Keratinocyte (primary cell): ENCODE measurements at regions not wholly inside any gene's neighbourhood (a gene's known extent, or its start where the extent isn't known, plus 50 kb on each side); places are given as distances from the start of the nearest gene placed in this dataset.

Source experiments
- DNase-seq: peaks from one replicate; pipeline ENCODE4 v3.0.0-alpha.2; 2011; ENCODE audit warnings: low read depth, missing footprints, low spot score
- FAIRE-seq: peaks from 2 replicates; lab custom pipeline; 2011; peaks lifted over from hg19 to GRCh38; lab: Jason Lieb, UNC
- H2AFZ ChIP-seq: 2 replicates; pipeline ENCODE4 v1.6.0; 2012; ENCODE audit warnings: low read length, control low read depth, inconsistent platforms; ENCODE audit not compliant: control insufficient read depth
- H3K27ac ChIP-seq: 2 replicates; pipeline ENCODE4 v1.5.1; 2011; ENCODE audit warnings: low read length; ENCODE audit not compliant: control insufficient read depth, insufficient read depth
- H3K27me3 ChIP-seq: 3 replicates; pipeline ENCODE4 v1.6.0; 2011; ENCODE audit warnings: low read length; ENCODE audit not compliant: control insufficient read depth, insufficient read depth; ENCODE audit errors: extremely low read depth
- H3K36me3 ChIP-seq, 2 experiments: 2 replicates in 1 of 2; 3 replicates in 1 of 2; pipeline ENCODE4 v1.5.1; 2011; ENCODE audit warnings: low read length in 2 of 2, mild to moderate bottlenecking in 1 of 2; ENCODE audit not compliant: control insufficient read depth in 2 of 2, insufficient read depth in 2 of 2; ENCODE audit errors: extremely low read depth in 1 of 2
- H3K4me1 ChIP-seq: 3 replicates; pipeline ENCODE4 v1.5.1; 2011; ENCODE audit warnings: low read length; ENCODE audit not compliant: control insufficient read depth, insufficient read depth; ENCODE audit errors: extremely low read depth
- H3K4me2 ChIP-seq: 3 replicates; pipeline ENCODE4 v1.6.0; 2011; ENCODE audit warnings: low read depth, low read length; ENCODE audit not compliant: control insufficient read depth, insufficient read depth; ENCODE audit errors: extremely low read depth
- H3K4me3 ChIP-seq, 3 experiments: fragments of 200-600 bp in 1 of 3; sonication (generic) in 1 of 3; 2 replicates in 2 of 3; 3 replicates in 1 of 3; pipeline ENCODE4 v1.5.1; 2011 to 2016; ENCODE audit warnings: low read length in 3 of 3, mild to moderate bottlenecking in 3 of 3, control low read depth in 2 of 3, inconsistent platforms in 1 of 3, low read depth in 1 of 3, mixed read lengths in 1 of 3, mixed run types in 1 of 3, moderate library complexity in 1 of 3; ENCODE audit not compliant: control insufficient read depth in 2 of 3, insufficient read depth in 2 of 3; ENCODE audit errors: extremely low read depth in 1 of 3
- H3K79me2 ChIP-seq: 2 replicates; pipeline ENCODE4 v1.6.0; 2012; ENCODE audit warnings: low read length; ENCODE audit not compliant: control insufficient read depth, insufficient read depth
- H3K9ac ChIP-seq: 3 replicates; pipeline ENCODE4 v1.6.0; 2011; ENCODE audit warnings: low read length; ENCODE audit not compliant: control insufficient read depth, insufficient read depth; ENCODE audit errors: extremely low read depth
- H3K9me1 ChIP-seq: 3 replicates; pipeline ENCODE4 v1.6.0; 2011; ENCODE audit warnings: low read length; ENCODE audit not compliant: control insufficient read depth, insufficient read depth; ENCODE audit errors: extremely low read depth
- H3K9me3 ChIP-seq: 2 replicates; pipeline ENCODE4 v1.5.1; 2012; ENCODE audit warnings: low read depth, low read length; ENCODE audit not compliant: control insufficient read depth
- H4K20me1 ChIP-seq: 3 replicates; pipeline ENCODE4 v1.6.0; 2011; ENCODE audit warnings: low read length; ENCODE audit not compliant: control insufficient read depth, insufficient read depth; ENCODE audit errors: extremely low read depth
- CTCF ChIP-seq, 3 experiments: IDR thresholded peaks in 1 of 3; conservative IDR thresholded peaks in 1 of 3; optimal IDR thresholded peaks in 1 of 3; 2 replicates in 2 of 3; 3 replicates in 1 of 3; pipeline versions ENCODE3 to v1.5.1; 2011; ENCODE audit warnings: low read length in 3 of 3, mild to moderate bottlenecking in 3 of 3, moderate library complexity in 2 of 3, control low read depth in 1 of 3, inconsistent platforms in 1 of 3; ENCODE audit not compliant: insufficient read depth in 2 of 3; ENCODE audit errors: extremely low read depth in 1 of 3
- EZH2 ChIP-seq: IDR thresholded peaks from one replicate; pipeline ENCODE4 v1.6.1; 2012; ENCODE audit warnings: inconsistent platforms, mild to moderate bottlenecking, low read length, moderate library complexity
- dilution Hi-C: fragments of 300-500 bp; cut with MboI; formaldehyde crosslinking; loops from one replicate; pipeline ENCODE4 v1.7.0; 2020; ENCODE audit warnings: low sequenced_read_pairs; ENCODE audit not compliant: extremely low pct_ligation_motif_present

GRCh38 chr4:152028131-152028530, 267.3 kb upstream of the GATB start:
- H3K4me2 ChIP-seq: no peak overlapping the region
- FAIRE-seq (no peak), DNase-seq (no peak)
- no peaks in the 10 kb centered on the region for H3K9me1 ChIP-seq
- H3K9me3 ChIP-seq: no peaks in the 10 kb centered on the region
- no peaks in the 10 kb centered on the region for H3K36me3 ChIP-seq
- H3K27me3 ChIP-seq: no peaks in the 10 kb centered on the region
- dilution Hi-C loops: no loop called here
- H3K27ac ChIP-seq: no peak overlapping the region
- no peak for TF ChIP-seq CTCF (optimal IDR thresholded peaks at IDR 0.05 in 1 of 3, IDR thresholded peaks at IDR 0.05 in 1 of 3, conservative IDR thresholded peaks at IDR 0.05 in 1 of 3; ENCODE audit: extremely low read depth in 1 of 3, insufficient read depth in 2 of 3, low read length in 3 of 3)
- no peak for TF ChIP-seq EZH2
- H2AFZ ChIP-seq: no peak overlapping the region
- no peaks in the 10 kb centered on the region for H3K79me2 ChIP-seq
- no peak overlapping the region for H3K4me3 ChIP-seq
- no peak overlapping the region for H3K9ac ChIP-seq
- H3K4me1 ChIP-seq: no peaks in the 10 kb centered on the region
- H4K20me1 ChIP-seq: no peaks in the 10 kb centered on the region

- dilution Hi-C loops: no loop called here
- FAIRE-seq (no peak), DNase-seq (no peak)
- TF ChIP-seq EZH2: no peak
- TF ChIP-seq CTCF (optimal IDR thresholded peaks at IDR 0.05 in 1 of 3, IDR thresholded peaks at IDR 0.05 in 1 of 3, conservative IDR thresholded peaks at IDR 0.05 in 1 of 3; ENCODE audit: extremely low read depth in 1 of 3, insufficient read depth in 2 of 3, low read length in 3 of 3): no peak
- H3K79me2 ChIP-seq: no peaks in the 10 kb centered on the region
- no peak overlapping the region for H3K9ac ChIP-seq
- no peaks in the 10 kb centered on the region for H4K20me1 ChIP-seq
- H3K27ac ChIP-seq: no peak overlapping the region
- H2AFZ ChIP-seq: no peak overlapping the region
- no peaks in the 10 kb centered on the region for H3K4me1 ChIP-seq
- H3K4me2 ChIP-seq: no peak overlapping the region
- no peaks in the 10 kb centered on the region for H3K9me3 ChIP-seq
- H3K4me3 ChIP-seq: no peak overlapping the region
- no peaks in the 10 kb centered on the region for H3K36me3 ChIP-seq
- H3K27me3 ChIP-seq: no peaks in the 10 kb centered on the region
- H3K9me1 ChIP-seq: no peaks in the 10 kb centered on the region
Observed at GRCh38 chr4:152024881-152025280, 264.1 kb upstream of the GATB start.
